Heart left ventricle (tissue), 16 donors: ENCODE measurements at regions not wholly inside any gene's neighbourhood (a gene's known extent, or its start where the extent isn't known, plus 50 kb on each side); places are given as distances from the start of the nearest gene placed in this dataset.

Source experiments
- ATAC-seq, 4 donors: fragments of 200-7000 bp; cut with Tn5 transposase; one replicate each; pipeline ENCODE4 v1.9.1; 2020 to 2022; ENCODE audit warnings: moderate library complexity in 4 of 4, mild to moderate bottlenecking in 3 of 4, moderate number of reproducible peaks in 1 of 4
- DNase-seq, 5 donors: peaks; one replicate each; pipeline ENCODE4 v3.0.0-alpha.2; 2020
- H3K27ac ChIP-seq, 12 donors: fragments of 200-600 bp; sonication (generic) in 4 of 12; one replicate each; pipeline versions ENCODE4 v1.5.0 to v1.8.0; 2016 to 2022; ENCODE audit warnings: mild to moderate bottlenecking in 2 of 12
- H3K27me3 ChIP-seq, 9 donors: fragments of 200-600 bp; sonication (generic) in 2 of 9; one replicate each; pipeline versions ENCODE4 v1.5.1 to v1.8.0; 2016 to 2022; ENCODE audit warnings: mild to moderate bottlenecking in 3 of 9
- H3K36me3 ChIP-seq, 9 donors: fragments of 200-600 bp; sonication (generic) in 2 of 9; one replicate each; pipeline versions ENCODE4 v1.5.0 to v1.8.0; 2018 to 2022; ENCODE audit warnings: mild to moderate bottlenecking in 2 of 9
- H3K4me1 ChIP-seq, 12 donors: fragments of 200-600 bp; sonication (generic) in 4 of 12; one replicate each; pipeline versions ENCODE4 v1.5.0 to v1.8.0; 2016 to 2022; ENCODE audit warnings: mild to moderate bottlenecking in 3 of 12
- H3K4me3 ChIP-seq, 12 donors: fragments of 200-600 bp; sonication (generic) in 4 of 12; one replicate each; pipeline versions ENCODE4 v1.5.0 to v1.8.0; 2017 to 2022; ENCODE audit warnings: mild to moderate bottlenecking in 9 of 12, moderate library complexity in 4 of 12
- H3K9me3 ChIP-seq, 12 donors: fragments of 200-600 bp; sonication (generic) in 4 of 12; one replicate each; pipeline versions ENCODE4 v1.5.0 to v1.8.0; 2016 to 2022; ENCODE audit warnings: mild to moderate bottlenecking in 1 of 12
- CTCF ChIP-seq, 12 donors: fragments of 200-600 bp; sonication (generic) in 4 of 12; IDR thresholded peaks; one replicate each; pipeline versions ENCODE4 v1.5.0 to v1.8.0; 2018 to 2022; ENCODE audit warnings: antibody characterized with exemption in 12 of 12, mild to moderate bottlenecking in 5 of 12
- POLR2A ChIP-seq, 2 donors: fragments of 450-650 bp; IDR thresholded peaks; one replicate each; pipeline ENCODE4 v1.6.1; 2017; ENCODE audit warnings: antibody characterized with exemption in 2 of 2, mild to moderate bottlenecking in 2 of 2, moderate library complexity in 2 of 2
- WGBS, 4 donors: extraction: QIAGEN DNeasy Blood & Tissue Kit in 2 of 4; methylation state at CpG; one replicate each; pipeline versions ENCODE4 v1.1.5 to v1.1.7; 2013 to 2018; 5-methylcytosine and 5-hydroxymethylcytosine counted together
- intact Hi-C, 10 donors: fragments of 100-400 bp; cut with DNase I; formaldehyde crosslinking; loops; one replicate each; pipeline versions ENCODE4 v1.11.1 to v1.14.2; 2022
- donor health status: ischemic (EF 13 %, LVEDD 7.1; RV severe dilation, severe dysfunction).
- donor health status: healthy with polysubstance abuse.
- donor health status: DM: no; HTN: yes; CAD: no.
- donor health status: DM: no; HTN: no; CAD: no.
- donor health status: ischemic (EF 25% LVEDD 6.9; RV normal size, moderate dysfunction).
- donor health status: ischemic (EF 25% LVEDD 5.7; RV mildly dilated, moderate dysfunction).
- donor health status: healthy.
- donor health status: DM: yes; HTN: yes; CAD: no.
- donor health status: ischemic (EF 35%, LVEDD 5.7; RV mildly dilated, moderate dysfunction).
- donor health status: nonischemic (EF 11% LVEDD 7.7; RV severe dilation, severe dysfunction).
- donor health status: DM: yes; HTN: yes; CAD: no.
- donor health status: PGD.
- donor health status: ischemic (EF 29% LVEDD 5.4; RV normal size, mild dysfunction).
- donor health status: nonischemic (EF 23%, LVEDD 6.1; RV moderate dilation, normal function).

GRCh38 chr22:27008454-27008853, 351.1 kb downstream of the MIAT start:
- H3K36me3 ChIP-seq: no peaks in the 10 kb centered on the region
- no peak for DNase-seq
- H3K4me1 ChIP-seq: no peaks in the 10 kb centered on the region
- peaks cover 0 to 37% (median 5%) of the 10 kb centered on the region in 9 donors for H3K27me3 ChIP-seq
- 75 to 91% (median 89%) methylated on average over 1 of the region's 1 CpG for WGBS, 4 donors
- TF ChIP-seq CTCF (IDR thresholded peaks at IDR 0.05) (no peak), POLR2A (IDR thresholded peaks at IDR 0.05) (no peak)
- intact Hi-C loops: no loop called here
- H3K4me3 ChIP-seq: no peak overlapping the region
- no peak overlapping the region for H3K27ac ChIP-seq
- ATAC-seq: no peak
- no peaks in the 10 kb centered on the region for H3K9me3 ChIP-seq

GRCh38 chr22:27011133-27011532, 353.7 kb downstream of the MIAT start:
- DNase-seq (no peak), ATAC-seq (no peak)
- no peaks in the 10 kb centered on the region for H3K4me1 ChIP-seq
- no peak overlapping the region for H3K27ac ChIP-seq
- intact Hi-C loops: no loop called here
- peaks cover 0 to 35% (median 0%) of the 10 kb centered on the region in 9 donors for H3K27me3 ChIP-seq
- H3K4me3 ChIP-seq: no peak overlapping the region
- TF ChIP-seq POLR2A (IDR thresholded peaks at IDR 0.05) (no peak), CTCF (IDR thresholded peaks at IDR 0.05) (no peak)
- H3K9me3 ChIP-seq: peaks cover 0 to 11% (median 0%) of the 10 kb centered on the region in 12 donors
- no peaks in the 10 kb centered on the region for H3K36me3 ChIP-seq
- 66 to 84% (median 76%) methylated on average over 3 of the region's 3 CpGs for WGBS, 4 donors

GRCh38 chr22:27011717-27012116, 354.3 kb downstream of the MIAT start:
- Histone ChIP-seq H3K9me3 (peaks cover 0 to 11% (median 0%) of the 10 kb centered on the region in 12 donors), H3K27ac (no peak overlapping the region), H3K4me3 (no peak overlapping the region), H3K27me3 (peaks cover 0 to 30% (median 0%) of the 10 kb centered on the region in 9 donors), H3K36me3 (no peaks in the 10 kb centered on the region), H3K4me1 (no peaks in the 10 kb centered on the region)
- intact Hi-C loops: no loop called here
- no peak for DNase-seq
- TF ChIP-seq POLR2A (IDR thresholded peaks at IDR 0.05) (no peak), CTCF (IDR thresholded peaks at IDR 0.05) (no peak)
- ATAC-seq: no peak
- 77 to 83% (median 79%) methylated on average over 3 of the region's 3 CpGs for WGBS, 4 donors

- Histone ChIP-seq H3K36me3 (no peaks in the 10 kb centered on the region), H3K4me1 (no peaks in the 10 kb centered on the region), H3K27me3 (peaks cover 0 to 34% (median 4%) of the 10 kb centered on the region in 9 donors), H3K9me3 (peaks cover 0 to 2% (median 0%) of the 10 kb centered on the region in 12 donors), H3K4me3 (no peak overlapping the region), H3K27ac (no peak overlapping the region)
- 60 to 65% (median 63%) methylated on average over 4 of the region's 4 CpGs for WGBS, 4 donors
- ATAC-seq (no peak), DNase-seq (no peak)
- intact Hi-C loops: no loop called here
- TF ChIP-seq CTCF (IDR thresholded peaks at IDR 0.05): no peak
- TF ChIP-seq POLR2A (IDR thresholded peaks at IDR 0.05): no peak
Observed at GRCh38 chr22:27019827-27020226, 362.4 kb downstream of the MIAT start.
